GM23338 (cell line): ENCODE measurements at regions not wholly inside any gene's neighbourhood (a gene's known extent, or its start where the extent isn't known, plus 50 kb on each side); places are given as distances from the start of the nearest gene placed in this dataset.

Source experiments
- EZH2 ChIP-seq: fragments of 200-600 bp; sonication (generic); IDR thresholded peaks from one replicate; pipeline ENCODE4 v1.8.0; 2017; ENCODE audit warnings: antibody characterized with exemption, mild to moderate bottlenecking, low read depth; ENCODE audit not compliant: unreplicated experiment
- JUNB ChIP-seq: IDR thresholded peaks from one replicate; pipeline ENCODE4 v1.6.1; 2016; ENCODE audit warnings: antibody characterized with exemption; ENCODE audit not compliant: unreplicated experiment
- NANOG ChIP-seq: IDR thresholded peaks from 2 replicates; pipeline ENCODE4 v1.6.1; 2016; ENCODE audit warnings: antibody characterized with exemption, borderline replicate concordance
- POLR2AphosphoS5 ChIP-seq: IDR thresholded peaks from 2 replicates; pipeline ENCODE4 v1.6.1; 2016; ENCODE audit warnings: antibody characterized with exemption, low read depth
- TF ChIP-seq, protein P1 (sequence below), 2 experiments: fragments of 200-600 bp in 1 of 2; sonication (generic) in 1 of 2; conservative IDR thresholded peaks; 2 replicates each; pipeline versions ENCODE4 v1.5.1 to v1.6.1; 2016 to 2017; ENCODE audit warnings: antibody characterized with exemption in 2 of 2, low read depth in 2 of 2, mild to moderate bottlenecking in 2 of 2, moderate library complexity in 1 of 2
- TF ChIP-seq, protein P2 (sequence below): fragments of 250-450 bp; sonication (Bioruptor Pico); IDR thresholded peaks from 2 replicates; pipeline ENCODE4 v1.5.0; 2020; ENCODE audit warnings: mild to moderate bottlenecking, moderate library complexity

DNA sequence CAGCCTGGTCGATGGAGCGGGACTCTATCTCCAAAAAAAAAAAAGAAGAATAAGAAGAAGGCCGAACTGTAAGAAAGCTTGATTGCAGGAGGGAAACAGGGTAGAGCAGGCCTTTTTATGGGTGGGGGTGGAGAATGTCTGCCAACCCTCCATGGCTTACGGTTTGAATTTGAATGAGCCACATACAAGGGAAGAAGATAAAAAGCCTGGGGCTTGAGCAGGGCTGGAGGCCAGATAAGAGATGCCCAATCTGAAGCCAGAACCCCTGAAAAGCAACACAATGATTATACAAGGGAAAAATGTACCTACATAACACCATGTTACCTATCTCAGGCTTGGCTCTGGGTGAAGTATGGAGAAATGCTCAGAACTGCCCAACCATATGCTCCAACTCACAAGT is 57.3 kb upstream of the TRIM2 start:
- no peak for TF ChIP-seq JUNB
- TF ChIP-seq, protein P1, sequence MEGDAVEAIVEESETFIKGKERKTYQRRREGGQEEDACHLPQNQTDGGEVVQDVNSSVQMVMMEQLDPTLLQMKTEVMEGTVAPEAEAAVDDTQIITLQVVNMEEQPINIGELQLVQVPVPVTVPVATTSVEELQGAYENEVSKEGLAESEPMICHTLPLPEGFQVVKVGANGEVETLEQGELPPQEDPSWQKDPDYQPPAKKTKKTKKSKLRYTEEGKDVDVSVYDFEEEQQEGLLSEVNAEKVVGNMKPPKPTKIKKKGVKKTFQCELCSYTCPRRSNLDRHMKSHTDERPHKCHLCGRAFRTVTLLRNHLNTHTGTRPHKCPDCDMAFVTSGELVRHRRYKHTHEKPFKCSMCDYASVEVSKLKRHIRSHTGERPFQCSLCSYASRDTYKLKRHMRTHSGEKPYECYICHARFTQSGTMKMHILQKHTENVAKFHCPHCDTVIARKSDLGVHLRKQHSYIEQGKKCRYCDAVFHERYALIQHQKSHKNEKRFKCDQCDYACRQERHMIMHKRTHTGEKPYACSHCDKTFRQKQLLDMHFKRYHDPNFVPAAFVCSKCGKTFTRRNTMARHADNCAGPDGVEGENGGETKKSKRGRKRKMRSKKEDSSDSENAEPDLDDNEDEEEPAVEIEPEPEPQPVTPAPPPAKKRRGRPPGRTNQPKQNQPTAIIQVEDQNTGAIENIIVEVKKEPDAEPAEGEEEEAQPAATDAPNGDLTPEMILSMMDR (conservative IDR thresholded peaks at IDR 0.05; ENCODE audit: low read depth in 2 of 2) = no peak
- TF ChIP-seq POLR2AphosphoS5 = no peak
- no peak for TF ChIP-seq EZH2
- TF ChIP-seq, protein P2, sequence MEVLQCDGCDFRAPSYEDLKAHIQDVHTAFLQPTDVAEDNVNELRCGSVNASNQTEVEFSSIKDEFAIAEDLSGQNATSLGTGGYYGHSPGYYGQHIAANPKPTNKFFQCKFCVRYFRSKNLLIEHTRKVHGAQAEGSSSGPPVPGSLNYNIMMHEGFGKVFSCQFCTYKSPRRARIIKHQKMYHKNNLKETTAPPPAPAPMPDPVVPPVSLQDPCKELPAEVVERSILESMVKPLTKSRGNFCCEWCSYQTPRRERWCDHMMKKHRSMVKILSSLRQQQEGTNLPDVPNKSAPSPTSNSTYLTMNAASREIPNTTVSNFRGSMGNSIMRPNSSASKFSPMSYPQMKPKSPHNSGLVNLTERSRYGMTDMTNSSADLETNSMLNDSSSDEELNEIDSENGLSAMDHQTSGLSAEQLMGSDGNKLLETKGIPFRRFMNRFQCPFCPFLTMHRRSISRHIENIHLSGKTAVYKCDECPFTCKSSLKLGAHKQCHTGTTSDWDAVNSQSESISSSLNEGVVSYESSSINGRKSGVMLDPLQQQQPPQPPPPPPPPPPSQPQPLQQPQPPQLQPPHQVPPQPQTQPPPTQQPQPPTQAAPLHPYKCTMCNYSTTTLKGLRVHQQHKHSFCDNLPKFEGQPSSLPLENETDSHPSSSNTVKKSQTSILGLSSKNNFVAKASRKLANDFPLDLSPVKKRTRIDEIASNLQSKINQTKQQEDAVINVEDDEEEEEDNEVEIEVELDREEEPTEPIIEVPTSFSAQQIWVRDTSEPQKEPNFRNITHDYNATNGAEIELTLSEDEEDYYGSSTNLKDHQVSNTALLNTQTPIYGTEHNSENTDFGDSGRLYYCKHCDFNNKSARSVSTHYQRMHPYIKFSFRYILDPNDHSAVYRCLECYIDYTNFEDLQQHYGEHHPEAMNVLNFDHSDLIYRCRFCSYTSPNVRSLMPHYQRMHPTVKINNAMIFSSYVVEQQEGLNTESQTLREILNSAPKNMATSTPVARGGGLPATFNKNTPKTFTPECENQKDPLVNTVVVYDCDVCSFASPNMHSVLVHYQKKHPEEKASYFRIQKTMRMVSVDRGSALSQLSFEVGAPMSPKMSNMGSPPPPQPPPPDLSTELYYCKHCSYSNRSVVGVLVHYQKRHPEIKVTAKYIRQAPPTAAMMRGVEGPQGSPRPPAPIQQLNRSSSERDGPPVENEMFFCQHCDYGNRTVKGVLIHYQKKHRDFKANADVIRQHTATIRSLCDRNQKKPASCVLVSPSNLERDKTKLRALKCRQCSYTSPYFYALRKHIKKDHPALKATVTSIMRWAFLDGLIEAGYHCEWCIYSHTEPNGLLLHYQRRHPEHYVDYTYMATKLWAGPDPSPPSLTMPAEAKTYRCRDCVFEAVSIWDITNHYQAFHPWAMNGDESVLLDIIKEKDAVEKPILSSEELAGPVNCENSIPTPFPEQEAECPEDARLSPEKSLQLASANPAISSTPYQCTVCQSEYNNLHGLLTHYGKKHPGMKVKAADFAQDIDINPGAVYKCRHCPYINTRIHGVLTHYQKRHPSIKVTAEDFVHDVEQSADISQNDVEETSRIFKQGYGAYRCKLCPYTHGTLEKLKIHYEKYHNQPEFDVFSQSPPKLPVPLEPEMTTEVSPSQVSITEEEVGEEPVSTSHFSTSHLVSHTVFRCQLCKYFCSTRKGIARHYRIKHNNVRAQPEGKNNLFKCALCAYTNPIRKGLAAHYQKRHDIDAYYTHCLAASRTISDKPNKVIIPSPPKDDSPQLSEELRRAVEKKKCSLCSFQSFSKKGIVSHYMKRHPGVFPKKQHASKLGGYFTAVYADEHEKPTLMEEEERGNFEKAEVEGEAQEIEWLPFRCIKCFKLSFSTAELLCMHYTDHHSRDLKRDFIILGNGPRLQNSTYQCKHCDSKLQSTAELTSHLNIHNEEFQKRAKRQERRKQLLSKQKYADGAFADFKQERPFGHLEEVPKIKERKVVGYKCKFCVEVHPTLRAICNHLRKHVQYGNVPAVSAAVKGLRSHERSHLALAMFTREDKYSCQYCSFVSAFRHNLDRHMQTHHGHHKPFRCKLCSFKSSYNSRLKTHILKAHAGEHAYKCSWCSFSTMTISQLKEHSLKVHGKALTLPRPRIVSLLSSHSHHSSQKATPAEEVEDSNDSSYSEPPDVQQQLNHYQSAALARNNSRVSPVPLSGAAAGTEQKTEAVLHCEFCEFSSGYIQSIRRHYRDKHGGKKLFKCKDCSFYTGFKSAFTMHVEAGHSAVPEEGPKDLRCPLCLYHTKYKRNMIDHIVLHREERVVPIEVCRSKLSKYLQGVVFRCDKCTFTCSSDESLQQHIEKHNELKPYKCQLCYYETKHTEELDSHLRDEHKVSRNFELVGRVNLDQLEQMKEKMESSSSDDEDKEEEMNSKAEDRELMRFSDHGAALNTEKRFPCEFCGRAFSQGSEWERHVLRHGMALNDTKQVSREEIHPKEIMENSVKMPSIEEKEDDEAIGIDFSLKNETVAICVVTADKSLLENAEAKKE = no peak
- no peak for TF ChIP-seq NANOG
